ENCODE measurements at regions not wholly inside any gene's neighbourhood (a gene's known extent, or its start where the extent isn't known, plus 50 kb on each side); places are given as distances from the start of the nearest gene placed in this dataset.

GRCh38 chr4:184310881-184311709, 93.4 kb upstream of the ENPP6 start:
- ATAC-seq (peak; percentile 84 to 95 (median 91)), FAIRE-seq (no peak), DNase-seq (peak; percentile 61 to 85 (median 76))
- 47 to 48% methylated on average over 14 of the region's 14 CpGs for WGBS, 2 donors
- H3K4me1 ChIP-seq, result peaks cover 6 to 9% (median 8%) of the 10 kb centered on the region in 3 donors
- no peaks in the 10 kb centered on the region for H3K27me3 ChIP-seq
- peak overlapping the region in 2 of 4 donors; percentile 34 to 63 for H3K27ac ChIP-seq
- H3K36me3 ChIP-seq, result no peaks in the 10 kb centered on the region
- no peak overlapping the region for H3K4me3 ChIP-seq
- TF ChIP-seq CTCF (IDR thresholded peaks at IDR 0.05), result no peak
- H3K9me3 ChIP-seq, result no peaks in the 10 kb centered on the region
- intact Hi-C loops (cut with DNase I), result no loop called here

GRCh38 chr4:184310171-184310567, 92.5 kb upstream of the ENPP6 start:
- 78 to 84% methylated on average over 10 of the region's 10 CpGs for WGBS, 2 donors
- FAIRE-seq, result no peak
- H3K9me3 ChIP-seq, result no peaks in the 10 kb centered on the region
- peak in 3 of 4 donors; percentile 57 to 76 (median 68) for ATAC-seq
- H3K36me3 ChIP-seq, result no peaks in the 10 kb centered on the region
- H3K4me3 ChIP-seq, result no peak overlapping the region
- intact Hi-C loops (cut with DNase I), result no loop called here
- H3K4me1 ChIP-seq, result peaks cover 6 to 9% (median 8%) of the 10 kb centered on the region in 3 donors
- H3K27me3 ChIP-seq, result no peaks in the 10 kb centered on the region
- no peak for TF ChIP-seq CTCF (IDR thresholded peaks at IDR 0.05)
- DNase-seq, result no peak
- H3K27ac ChIP-seq, result no peak overlapping the region

GRCh38 chr4:184309241-184310170, 91.8 kb upstream of the ENPP6 start:
- FAIRE-seq (no peak), DNase-seq (no peak), ATAC-seq (no peak)
- intact Hi-C loops (cut with DNase I), result no loop called here
- H3K9me3 ChIP-seq, result no peaks in the 10 kb centered on the region
- H3K36me3 ChIP-seq, result no peaks in the 10 kb centered on the region
- H3K4me1 ChIP-seq, result peaks cover 6 to 9% (median 8%) of the 10 kb centered on the region in 3 donors
- H3K27ac ChIP-seq, result no peak overlapping the region
- TF ChIP-seq CTCF (IDR thresholded peaks at IDR 0.05), result no peak
- H3K4me3 ChIP-seq, result no peak overlapping the region
- no peaks in the 10 kb centered on the region for H3K27me3 ChIP-seq
- 93 to 97% methylated on average over 11 of the region's 11 CpGs for WGBS, 2 donors

- Histone ChIP-seq H3K27me3 (no peaks in the 10 kb centered on the region), H3K27ac (no peak overlapping the region), H3K36me3 (no peaks in the 10 kb centered on the region), H3K9me3 (no peaks in the 10 kb centered on the region), H3K4me3 (no peak overlapping the region), H3K4me1 (peaks cover 6 to 9% (median 8%) of the 10 kb centered on the region in 3 donors)
- intact Hi-C loops (cut with DNase I), result no loop called here
- DNase-seq, result no peak
- WGBS, 2 donors, result 96% methylated on average over 3 of the region's 3 CpGs
- ATAC-seq, result no peak
- FAIRE-seq, result peak; percentile 67
- TF ChIP-seq CTCF (IDR thresholded peaks at IDR 0.05), result no peak
Observed at GRCh38 chr4:184306949-184307348, 89.3 kb upstream of the ENPP6 start.

All from pancreas (tissue), 10 donors.